Astrocyte (in vitro differentiated cells and primary cell): ENCODE measurements at regions not wholly inside any gene's neighbourhood (a gene's known extent, or its start where the extent isn't known, plus 50 kb on each side); places are given as distances from the start of the nearest gene placed in this dataset.

ENCODE experiments used
- CTCF ChIP-seq: IDR thresholded peaks from 2 replicates; pipeline ENCODE4 v1.5.1; 2011; ENCODE audit warnings: low read depth, mild to moderate bottlenecking, inconsistent platforms, low read length, moderate library complexity; ENCODE audit not compliant: insufficient read depth
- EZH2 ChIP-seq: IDR thresholded peaks from 2 replicates; pipeline ENCODE4 v1.6.1; 2012; ENCODE audit warnings: mild to moderate bottlenecking, low read length, inconsistent platforms; ENCODE audit not compliant: insufficient read depth

GRCh38 chr2:134070281-134070741 lies 183.6 kb upstream of the MGAT5 start:
- TF ChIP-seq CTCF: no peak
- TF ChIP-seq EZH2: no peak
